RPMI7951 (cell line): ENCODE measurements at regions not wholly inside any gene's neighbourhood (a gene's known extent, or its start where the extent isn't known, plus 50 kb on each side); places are given as distances from the start of the nearest gene placed in this dataset.

Source experiments
- DNase-seq: peaks from one replicate; pipeline ENCODE4 v3.0.0-alpha.2; 2012; ENCODE audit warnings: low read depth

DNA sequence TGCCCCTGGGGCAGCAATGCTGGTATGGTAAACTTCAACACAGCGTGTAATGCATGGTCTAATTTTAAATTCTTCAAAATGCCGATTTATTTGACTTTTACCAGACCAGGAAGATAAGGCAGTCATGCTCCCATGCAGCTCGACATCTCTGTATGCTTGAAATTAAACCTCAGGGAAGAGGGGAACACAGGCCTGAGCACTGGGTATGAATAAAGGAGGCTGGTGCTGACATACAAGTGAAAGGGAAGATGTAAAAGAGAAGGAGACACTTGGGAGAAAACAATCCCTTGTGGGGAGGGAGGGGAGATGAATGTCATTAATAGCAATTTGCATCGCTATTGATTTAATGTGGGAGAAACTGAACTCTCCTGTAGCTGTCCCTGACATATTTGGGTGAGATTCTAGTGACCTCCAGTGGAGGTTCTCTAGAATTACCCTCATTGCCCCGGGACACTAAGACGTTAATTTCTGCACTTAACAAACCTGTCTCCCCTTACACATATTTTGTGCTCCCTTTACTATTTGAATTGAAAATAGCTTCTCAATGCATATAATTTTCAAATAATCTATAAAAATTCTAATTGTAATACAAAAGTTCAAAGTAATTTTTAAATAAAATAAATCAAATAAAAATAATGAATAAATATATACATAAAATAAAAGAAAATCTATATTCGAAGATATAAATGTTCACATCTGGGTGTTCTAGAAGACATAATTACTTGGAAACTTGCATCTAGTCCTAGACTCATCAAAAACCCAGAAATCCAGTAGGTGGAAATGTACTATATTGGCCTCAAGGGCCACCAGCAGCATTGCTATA, 283.1 kb downstream of the LMX1A start:
- DNase-seq, result peak; percentile 48

DNA sequence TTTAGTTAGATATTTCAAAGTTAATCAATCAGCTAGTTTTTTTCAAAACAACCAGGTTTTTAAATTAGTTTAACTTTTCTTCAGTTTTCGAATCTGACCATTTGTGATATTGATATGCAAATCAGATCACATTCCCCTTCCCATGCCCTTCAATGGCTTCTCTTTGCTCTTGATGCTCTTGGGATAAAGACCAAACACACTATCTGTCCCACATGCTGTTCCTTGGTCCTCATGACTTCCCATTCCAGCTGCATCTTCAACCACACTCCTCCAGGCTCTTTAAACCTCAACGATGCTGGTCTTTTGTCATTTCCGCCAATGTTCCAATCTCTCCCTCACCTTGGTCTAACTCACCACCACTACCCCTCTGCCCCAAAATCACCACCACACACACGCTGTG, 285.8 kb downstream of the LMX1A start:
- DNase-seq, result no peak

DNA sequence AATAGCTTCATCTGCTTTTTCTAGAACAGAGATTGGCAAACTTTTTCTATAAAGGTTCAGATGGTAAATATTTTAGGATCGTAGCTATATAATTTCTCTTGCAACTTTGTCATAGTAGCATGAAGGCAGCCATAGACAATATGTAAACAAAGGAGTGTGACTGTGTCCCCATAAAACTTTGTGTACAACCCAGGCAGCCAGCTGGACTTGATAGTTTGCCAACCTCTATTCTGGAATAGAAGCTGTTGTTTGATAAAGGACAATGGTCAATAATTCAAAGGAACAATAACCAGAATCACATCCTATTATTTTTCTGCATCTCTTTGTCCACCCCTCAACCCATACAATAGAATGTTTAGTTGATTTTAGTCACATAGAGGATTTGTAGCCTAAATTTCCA, 286.7 kb downstream of the LMX1A start:
- no peak for DNase-seq

DNA sequence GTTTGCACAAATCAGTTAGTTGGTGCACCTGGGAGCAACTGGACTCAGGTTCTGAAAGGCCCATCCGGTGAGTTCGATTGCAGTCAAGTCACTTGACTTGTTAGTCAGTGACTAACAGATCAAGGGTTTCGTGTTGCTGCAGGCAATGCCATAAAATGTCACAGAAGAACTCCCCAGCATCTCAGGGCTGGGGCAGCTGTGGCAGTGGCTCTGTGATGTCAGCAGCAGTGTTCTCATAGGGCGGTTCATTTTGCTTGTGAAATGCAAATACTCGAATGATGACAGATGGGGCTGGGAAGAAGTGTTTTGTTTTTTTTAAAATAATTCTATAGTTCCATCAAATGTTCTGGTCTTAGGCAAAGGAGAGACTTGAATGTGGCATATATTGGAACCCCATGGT, 287.8 kb downstream of the LMX1A start:
- no peak for DNase-seq

DNA sequence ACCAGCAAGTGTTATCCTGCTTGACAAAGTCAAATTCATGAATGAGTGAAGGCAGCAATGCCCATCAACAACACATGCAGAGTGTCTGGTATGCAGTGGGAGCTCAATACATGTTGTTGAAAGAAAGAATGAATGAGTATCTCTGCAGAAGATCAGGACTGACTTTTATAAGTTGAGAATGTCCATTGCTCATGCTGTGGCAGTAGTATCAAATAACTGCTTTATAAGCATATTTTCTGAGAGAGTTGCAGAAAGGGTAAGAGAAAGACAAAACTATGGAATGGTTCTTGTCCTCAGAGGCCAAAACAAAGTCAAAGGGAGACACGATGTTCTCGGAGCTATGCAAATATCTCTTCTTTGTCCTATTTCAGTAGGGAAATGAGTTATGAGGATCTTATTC, 288.7 kb downstream of the LMX1A start:
- DNase-seq, result no peak

DNA sequence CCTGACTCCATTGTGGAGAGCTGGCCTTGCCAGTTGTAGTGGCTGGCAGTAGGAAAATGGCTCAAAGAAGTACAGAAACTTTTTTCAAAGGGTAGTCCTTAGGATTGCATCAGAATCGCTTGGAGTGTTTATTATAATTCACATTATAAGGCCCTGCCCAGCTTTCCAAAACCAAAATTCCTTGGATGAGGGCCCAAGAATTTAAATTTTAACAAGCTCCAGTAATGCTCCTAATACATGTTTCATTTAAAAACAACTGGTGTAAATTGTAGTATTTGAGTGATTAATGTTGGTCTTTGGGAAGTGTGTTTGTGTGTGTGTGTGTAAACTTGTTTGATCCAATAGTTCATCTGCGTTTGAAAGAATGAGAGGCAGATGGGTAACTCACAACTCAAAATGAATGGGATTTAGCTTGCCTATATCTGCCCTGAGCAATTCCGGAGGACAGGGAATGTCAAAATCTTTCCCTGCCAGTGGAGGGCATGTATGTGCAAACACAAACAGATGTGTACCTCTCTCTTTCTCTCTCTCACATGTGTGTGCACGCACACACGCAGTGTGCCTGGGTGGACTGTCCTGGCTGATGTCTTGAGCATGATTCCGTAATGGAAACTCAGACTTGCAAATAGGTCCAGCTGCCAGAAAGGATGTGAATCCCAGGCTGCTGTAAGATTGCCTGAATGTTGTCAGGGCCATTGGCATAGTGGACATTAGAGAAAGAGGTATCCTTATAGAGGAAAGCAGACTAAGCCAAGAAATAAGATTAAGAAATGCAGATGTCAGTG, 293.1 kb downstream of the LMX1A start:
- DNase-seq, result no peak

DNA sequence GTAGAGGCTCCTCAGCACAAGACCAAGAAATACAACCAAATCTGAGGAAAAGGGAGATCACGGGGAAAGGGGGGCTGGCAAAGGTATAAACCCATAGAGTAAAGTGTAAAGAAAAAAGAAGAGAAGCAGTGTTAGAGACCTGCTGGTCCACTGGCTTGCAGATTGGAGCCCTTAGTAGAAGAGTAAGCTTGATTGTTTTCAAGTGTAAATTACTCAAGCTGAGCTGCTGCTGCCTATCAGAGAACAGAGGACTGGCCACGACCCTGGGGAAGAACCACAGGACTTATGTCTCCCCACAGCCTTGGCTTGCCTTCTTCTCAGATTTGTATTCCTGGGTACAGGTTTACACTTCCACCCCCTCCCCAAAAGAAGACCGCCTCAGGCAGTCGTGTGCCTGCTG, 294.2 kb downstream of the LMX1A start:
- DNase-seq, result no peak

DNA sequence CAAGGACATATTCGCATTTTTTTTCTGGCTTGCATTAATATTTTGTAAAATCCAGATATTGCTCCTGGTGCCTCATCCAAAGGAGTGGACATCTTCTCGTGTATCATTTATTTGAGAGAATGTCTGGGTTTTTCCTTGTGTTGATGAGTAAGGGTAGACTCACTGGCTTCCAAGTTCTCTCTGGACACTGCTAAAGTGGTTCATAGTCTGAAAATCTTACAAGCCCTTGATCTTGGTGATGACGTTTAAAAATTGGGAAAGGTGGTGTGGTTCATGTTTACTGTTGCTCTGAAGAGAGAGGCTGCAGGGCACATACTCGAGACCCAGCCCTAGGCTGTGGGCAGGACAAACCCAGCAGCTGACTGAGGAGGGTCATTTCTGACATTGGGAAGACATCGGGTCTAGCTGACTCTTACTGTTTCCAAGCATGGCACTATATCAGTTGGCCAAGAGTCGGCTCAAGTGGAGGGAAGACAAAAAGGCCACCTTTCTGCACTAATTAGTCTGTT, 296.2 kb downstream of the LMX1A start:
- no peak for DNase-seq

DNA sequence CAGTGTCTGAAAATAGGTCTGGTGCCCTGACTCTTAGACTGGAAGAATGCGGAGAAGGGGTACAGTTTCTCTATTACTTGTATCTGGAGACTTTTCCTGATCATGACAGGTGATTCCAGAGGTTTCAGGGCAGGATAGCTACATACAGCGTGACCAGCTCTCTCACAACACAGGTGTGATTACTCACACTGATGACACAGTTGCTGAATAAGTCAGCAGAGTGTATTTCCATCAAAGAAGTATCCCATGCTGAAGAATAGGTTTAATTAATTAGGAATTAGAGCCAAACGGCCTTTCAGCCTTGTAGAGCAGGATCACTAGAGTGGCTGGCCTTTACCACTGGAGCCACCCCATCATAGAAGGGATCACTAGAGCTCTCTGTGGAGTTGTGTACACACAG, 298.6 kb downstream of the LMX1A start:
- DNase-seq, result no peak

DNA sequence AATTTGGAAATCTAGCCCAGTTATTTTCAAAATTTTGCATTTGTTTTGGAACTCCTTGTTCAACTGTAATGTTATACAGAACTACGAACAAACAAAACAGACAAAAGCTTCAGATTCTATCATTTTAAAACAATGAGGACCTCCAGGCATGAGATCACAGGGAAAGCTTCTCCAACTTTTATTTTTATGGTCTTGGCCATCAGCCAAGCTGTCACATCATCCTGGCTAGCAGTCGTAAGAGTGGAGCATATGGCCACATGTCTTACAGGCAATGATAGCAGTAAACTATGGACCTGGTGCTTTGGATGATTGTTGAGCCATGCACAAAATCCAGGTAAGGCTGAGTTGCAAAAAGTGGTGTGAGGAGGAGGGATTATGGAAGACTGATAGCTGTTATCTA, 299.6 kb downstream of the LMX1A start:
- no peak for DNase-seq

DNA sequence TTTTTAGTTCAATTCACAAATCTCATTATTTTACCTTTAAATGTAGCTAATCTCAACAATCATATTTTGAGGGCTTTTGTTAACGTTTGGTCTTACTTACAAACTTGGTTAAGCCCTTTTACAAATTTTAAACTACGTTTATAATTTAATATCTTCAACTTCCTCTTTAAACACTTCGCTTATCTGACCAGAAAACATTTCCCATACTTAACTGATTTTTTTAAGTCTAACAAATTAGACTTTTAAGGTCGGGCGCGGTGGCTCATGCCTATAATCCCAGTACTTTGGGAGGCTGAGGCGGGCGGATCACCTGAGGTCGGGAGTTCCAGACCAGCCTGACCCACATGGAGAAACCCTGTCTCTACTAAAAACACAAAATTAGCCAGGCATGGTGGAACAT, 300.9 kb downstream of the LMX1A start:
- DNase-seq, result no peak

DNA sequence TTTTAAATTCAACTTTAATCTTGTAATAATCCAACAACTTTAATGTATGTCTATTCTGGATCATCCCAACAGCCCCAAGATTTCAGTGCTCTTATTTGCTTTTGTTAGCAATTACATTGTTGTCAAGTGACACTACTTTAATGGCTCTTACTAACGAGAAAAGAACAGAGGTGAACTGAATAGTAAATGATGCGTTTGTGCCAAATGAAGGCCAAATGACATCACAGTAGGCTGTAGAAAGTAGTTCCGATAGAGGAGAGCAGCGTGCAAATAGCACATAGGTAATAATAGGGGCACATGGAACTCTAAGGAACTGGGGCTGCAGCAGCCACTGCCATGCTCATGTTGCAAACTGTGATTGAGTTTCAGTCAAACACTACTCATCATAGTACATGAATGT, 301.9 kb downstream of the LMX1A start:
- no peak for DNase-seq

DNA sequence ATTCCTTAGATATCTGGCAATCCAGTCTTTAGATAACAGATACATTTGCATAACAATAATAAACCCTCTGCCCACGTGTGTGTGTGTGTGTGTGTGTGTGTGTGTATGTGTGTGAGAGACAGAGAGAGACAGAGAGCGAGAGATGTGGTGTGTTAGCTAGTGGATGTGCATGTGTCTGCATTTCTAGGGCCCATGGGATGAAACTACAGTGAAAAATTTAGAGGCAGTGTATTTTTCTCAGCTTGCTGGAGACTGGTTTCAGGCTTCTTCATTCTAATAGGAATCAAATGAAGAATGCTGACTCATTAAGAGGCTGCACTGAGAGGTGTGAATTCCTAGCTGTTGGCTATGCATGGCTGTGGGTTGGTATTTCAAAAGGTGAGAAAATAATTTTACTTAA, 303.2 kb downstream of the LMX1A start:
- no peak for DNase-seq

DNA sequence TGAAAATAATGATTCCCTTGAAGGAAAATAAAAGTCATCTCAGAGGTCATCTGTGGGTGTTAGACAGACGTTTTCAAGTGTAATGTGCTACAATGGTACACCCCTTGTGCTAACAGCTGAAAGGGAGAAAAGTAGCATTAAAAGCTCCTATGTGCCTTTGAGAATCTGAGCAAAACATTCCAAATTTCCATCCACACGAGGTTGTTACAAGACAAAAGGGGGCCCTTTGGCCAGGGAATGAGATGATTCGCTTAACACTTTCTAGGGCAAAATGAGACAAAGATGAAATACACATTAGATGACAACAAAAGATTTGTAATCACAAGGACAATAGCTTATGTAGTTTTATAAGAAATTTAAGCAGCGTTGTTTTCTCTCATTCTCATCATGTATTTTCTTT, 303.6 kb downstream of the LMX1A start:
- no peak for DNase-seq

DNA sequence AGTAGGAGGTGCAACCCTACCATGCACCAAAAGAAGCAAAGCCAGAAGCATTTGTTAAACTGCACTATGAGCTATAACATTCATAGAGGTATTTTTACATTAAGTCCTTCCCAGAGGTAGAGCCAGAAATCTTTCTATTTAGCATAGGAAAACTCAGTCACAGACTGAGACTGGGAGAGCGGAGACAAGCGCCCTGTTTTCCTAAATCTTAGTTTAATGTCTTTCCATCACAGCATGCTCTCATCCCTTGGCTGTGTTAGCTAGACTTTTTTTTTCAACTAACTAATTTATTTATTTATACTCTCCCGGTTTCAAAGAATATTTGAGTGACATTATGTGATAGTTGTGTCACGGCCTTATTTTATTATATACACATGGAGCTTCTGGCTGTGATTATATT, 304.1 kb downstream of the LMX1A start:
- DNase-seq, result no peak

DNA sequence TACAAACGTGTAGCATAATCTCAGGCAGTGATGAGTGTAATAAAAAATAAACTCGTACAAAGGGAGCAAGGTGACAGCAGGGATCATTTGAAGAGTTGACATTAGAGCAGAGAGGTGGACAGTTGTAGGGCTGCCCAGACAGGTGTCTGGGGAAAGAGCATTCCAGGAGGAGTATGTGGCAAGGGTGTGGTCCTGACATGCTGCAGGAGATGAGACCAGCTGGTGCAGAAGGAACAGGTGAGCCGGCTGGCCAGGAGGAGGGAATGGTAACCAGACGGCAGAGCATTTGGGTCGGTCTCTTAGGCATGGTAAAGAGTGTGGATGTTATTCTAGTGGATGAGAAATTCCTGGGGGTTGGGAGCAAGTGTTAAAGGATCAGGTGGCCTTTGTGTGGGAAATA, 306.3 kb downstream of the LMX1A start:
- no peak for DNase-seq

DNA sequence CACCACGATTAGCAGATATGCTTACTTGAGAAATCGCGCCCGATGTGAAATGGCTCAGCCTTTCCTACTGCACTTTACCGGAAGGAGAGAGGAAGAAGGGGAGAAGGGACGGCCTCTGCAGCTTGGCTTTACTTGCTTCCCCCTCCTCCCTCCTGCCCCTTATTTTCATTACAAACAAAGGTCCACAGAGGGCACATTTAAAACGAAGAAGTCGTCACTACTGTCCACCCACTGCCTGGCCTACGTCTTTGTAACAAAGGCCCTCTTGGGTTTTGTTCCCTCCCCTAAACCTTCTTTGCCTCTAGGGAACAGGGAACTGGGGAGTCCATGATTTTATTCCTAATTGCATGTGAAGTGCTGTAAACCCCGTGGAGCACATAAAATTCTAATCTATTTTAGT, 308.5 kb downstream of the LMX1A start:
- DNase-seq, result no peak

DNA sequence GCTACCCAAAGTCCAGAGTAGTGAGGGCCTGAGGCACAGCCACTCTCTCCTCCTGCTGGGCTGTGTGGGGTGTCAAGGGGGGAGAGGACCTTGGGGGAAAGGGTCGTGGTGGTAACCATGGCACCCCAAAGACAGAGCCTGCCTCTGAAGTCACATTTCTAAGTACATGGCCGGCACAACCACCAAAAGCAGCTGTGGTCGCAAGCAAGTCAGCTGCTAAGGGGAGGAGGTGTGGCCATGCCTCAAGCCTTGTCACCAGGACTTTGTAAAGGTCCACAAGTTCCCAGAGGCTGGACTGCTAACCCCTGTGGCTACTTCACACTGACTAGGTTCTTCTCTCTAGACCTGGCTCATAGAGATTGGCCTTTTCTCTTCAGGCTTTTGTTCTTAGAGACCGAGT, 310.6 kb downstream of the LMX1A start:
- no peak for DNase-seq

DNA sequence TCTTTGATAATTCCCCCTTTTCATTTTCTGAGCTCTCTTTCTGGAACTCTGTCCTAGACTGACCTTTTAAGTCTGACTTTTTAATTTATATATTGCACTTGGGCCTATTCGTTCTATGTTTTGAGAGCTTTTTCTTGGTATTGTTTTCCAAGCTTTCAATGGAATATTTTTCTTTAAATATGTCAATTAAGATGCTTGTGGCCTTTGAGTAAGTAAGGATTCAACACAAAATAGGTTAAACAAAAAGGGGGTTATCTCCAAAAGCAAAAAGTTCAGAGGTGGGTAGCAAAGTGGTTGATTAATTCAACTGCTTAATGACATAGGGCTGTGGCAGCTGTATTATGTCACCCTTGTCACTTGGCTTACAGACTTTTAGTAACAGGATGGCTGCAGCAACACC, 315.9 kb downstream of the LMX1A start:
- DNase-seq, result no peak

DNA sequence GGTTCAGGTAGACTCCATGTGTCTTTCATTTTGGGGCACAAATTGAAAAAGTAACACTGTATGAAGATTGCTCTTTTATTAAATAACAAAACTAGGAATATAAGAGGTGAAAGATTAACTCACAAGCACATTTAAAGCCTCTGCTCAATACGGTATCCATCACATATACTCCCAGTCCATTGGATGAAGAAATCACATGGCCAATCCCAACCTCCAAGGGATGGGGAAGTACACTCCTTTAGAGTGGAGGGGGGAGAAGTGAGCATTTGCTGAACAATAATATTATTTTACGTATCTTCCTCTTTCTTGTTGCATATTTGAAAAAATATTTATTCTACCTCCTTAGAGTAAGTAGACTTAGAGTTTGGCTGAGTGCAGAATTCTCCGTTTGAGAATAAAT, 316.5 kb downstream of the LMX1A start:
- no peak for DNase-seq

DNA sequence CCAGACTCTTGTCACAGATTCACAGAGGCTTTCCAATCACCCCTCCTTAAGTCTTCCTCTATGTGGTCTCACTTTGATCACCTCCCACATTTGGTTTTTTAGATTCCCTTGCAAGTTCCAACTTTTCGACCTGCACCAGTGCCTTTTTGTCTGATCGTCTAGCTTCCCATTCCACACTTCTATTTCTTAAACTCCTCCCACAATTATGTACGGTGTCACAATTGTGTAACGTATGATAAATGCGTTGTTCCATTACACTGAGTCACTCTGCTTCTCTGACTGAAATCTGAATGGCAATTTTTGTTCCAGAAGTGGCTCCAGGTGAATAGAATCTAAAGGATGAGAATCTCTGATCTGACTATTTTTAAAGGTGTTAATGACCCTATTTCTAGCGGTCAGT, 320.1 kb downstream of the LMX1A start:
- no peak for DNase-seq

DNA sequence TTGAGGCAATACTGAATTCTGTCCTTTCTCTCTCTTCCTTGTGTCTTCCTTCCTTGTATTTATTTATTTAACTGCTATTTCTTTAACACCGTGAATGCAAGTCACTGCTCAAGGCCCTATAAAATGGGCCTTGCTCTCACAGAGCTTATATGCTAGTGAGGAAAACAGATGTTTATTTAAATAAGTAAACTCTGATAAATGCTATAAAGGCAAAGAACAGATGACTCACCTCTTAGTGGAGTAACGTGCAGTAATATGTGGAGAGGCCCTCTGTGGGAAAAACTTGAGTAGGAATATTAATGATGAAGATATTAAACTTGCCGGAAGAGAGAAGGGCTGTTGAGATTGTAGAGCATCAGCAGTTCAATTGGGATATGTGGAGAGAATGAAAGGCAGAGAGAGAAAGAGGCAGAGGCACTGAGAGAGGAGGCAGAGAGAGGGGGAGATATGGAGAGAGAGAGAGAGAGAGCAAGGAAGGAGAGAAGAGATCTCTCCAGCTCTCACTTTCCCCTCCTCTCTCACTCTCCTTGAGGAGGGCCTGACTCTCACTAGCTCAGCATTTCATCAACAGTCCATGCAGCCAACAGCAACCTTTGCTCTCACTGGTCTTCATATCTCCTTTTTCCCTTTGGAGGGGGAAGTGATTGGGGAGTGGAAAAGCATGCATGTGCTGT, 322.2 kb downstream of the LMX1A start:
- no peak for DNase-seq

DNA sequence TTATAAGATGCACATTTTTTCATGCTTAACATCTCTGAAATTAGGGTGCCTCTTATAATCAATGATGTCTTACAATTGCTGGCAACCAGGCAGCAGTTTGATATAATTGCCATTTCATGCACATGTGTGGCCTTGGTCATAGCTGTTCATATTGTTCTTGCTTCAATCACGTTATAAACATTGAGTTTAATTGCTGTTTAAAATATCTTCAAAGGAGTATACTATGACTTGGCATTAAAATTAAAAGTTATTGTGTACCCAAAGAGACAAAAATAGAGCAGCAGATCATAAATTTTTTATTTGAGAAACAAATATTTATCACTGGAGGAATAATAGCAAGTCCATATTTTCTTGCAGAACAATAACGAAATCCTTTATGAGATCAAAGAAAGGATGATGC, 325.5 kb downstream of the LMX1A start:
- DNase-seq, result no peak
